HFF-Myc (cell line): ENCODE measurements at regions not wholly inside any gene's neighbourhood (a gene's known extent, or its start where the extent isn't known, plus 50 kb on each side); places are given as distances from the start of the nearest gene placed in this dataset.

Source experiments
- DNase-seq: peaks from one replicate; pipeline ENCODE4 v3.0.0-alpha.2; 2011; ENCODE audit warnings: low read depth; ENCODE audit errors: extremely low read depth
- H3K4me3 ChIP-seq: replicated peaks from 2 replicates; pipeline ENCODE4 v1.5.1; 2011; ENCODE audit warnings: low read depth, mild to moderate bottlenecking, control low read depth, low read length
- CTCF ChIP-seq: IDR thresholded peaks from 2 replicates; pipeline ENCODE4 v1.5.1; 2012; ENCODE audit warnings: mild to moderate bottlenecking, low read depth, low read length, control low read depth; ENCODE audit errors: missing control alignments

- DNase-seq: no peak
- no peak overlapping the region for H3K4me3 ChIP-seq
- no peak for TF ChIP-seq CTCF
Measured at GRCh38 chr4:132824761-132825160, 324.3 kb upstream of the PCDH10 start.

- no peak for TF ChIP-seq CTCF
- no peak overlapping the region for H3K4me3 ChIP-seq
- DNase-seq: no peak
Measured at GRCh38 chr4:132827522-132827921, 321.6 kb upstream of the PCDH10 start.

GRCh38 chr4:132838244-132838643 is 310.9 kb upstream of the PCDH10 start:
- TF ChIP-seq CTCF: no peak
- no peak for DNase-seq
- H3K4me3 ChIP-seq: no peak overlapping the region

GRCh38 chr4:132839070-132839469 is 310.0 kb upstream of the PCDH10 start:
- no peak for TF ChIP-seq CTCF
- no peak for DNase-seq
- no peak overlapping the region for H3K4me3 ChIP-seq

GRCh38 chr4:132859929-132860328 is 289.2 kb upstream of the PCDH10 start:
- H3K4me3 ChIP-seq: no peak overlapping the region
- no peak for DNase-seq
- no peak for TF ChIP-seq CTCF

GRCh38 chr4:132860976-132861375 is 288.1 kb upstream of the PCDH10 start:
- DNase-seq: no peak
- TF ChIP-seq CTCF: no peak
- no peak overlapping the region for H3K4me3 ChIP-seq

- no peak for DNase-seq
- TF ChIP-seq CTCF: no peak
- no peak overlapping the region for H3K4me3 ChIP-seq
Measured at GRCh38 chr4:132863619-132864018, 285.5 kb upstream of the PCDH10 start.
